Small intestine (tissue), 7 donors: ENCODE measurements at regions not wholly inside any gene's neighbourhood (a gene's known extent, or its start where the extent isn't known, plus 50 kb on each side); places are given as distances from the start of the nearest gene placed in this dataset.

Experiments
- DNase-seq, 2 donors: peaks; one replicate each; pipeline versions ENCODE4 v3.0.0 to v3.0.0-alpha.2; 2013
- FAIRE-seq: peaks from 2 replicates; lab custom pipeline; 2012; peaks lifted over from hg19 to GRCh38; lab: Jason Lieb, UNC
- H3K27ac ChIP-seq, 3 donors: one replicate each; pipeline ENCODE4 v1.5.1; 2013; ENCODE audit warnings: low read length in 2 of 3, mild to moderate bottlenecking in 2 of 3, control low read depth in 1 of 3, inconsistent platforms in 1 of 3, low read depth in 1 of 3, moderate library complexity in 1 of 3
- H3K27me3 ChIP-seq, 3 donors: one replicate each; pipeline ENCODE4 v1.6.1; 2013; ENCODE audit warnings: low read length in 3 of 3, inconsistent platforms in 1 of 3; ENCODE audit not compliant: control insufficient read depth in 3 of 3, insufficient read depth in 3 of 3
- H3K36me3 ChIP-seq, 3 donors: one replicate each; pipeline ENCODE4 v1.6.1; 2013; ENCODE audit warnings: low read length in 3 of 3, inconsistent platforms in 1 of 3, low read depth in 1 of 3, mild to moderate bottlenecking in 1 of 3, moderate library complexity in 1 of 3; ENCODE audit not compliant: control insufficient read depth in 3 of 3, insufficient read depth in 2 of 3
- H3K4me1 ChIP-seq, 3 donors: one replicate each; pipeline ENCODE4 v1.6.1; 2013; ENCODE audit warnings: low read length in 2 of 3, inconsistent platforms in 1 of 3, low read depth in 1 of 3, mild to moderate bottlenecking in 1 of 3, moderate library complexity in 1 of 3; ENCODE audit not compliant: control insufficient read depth in 3 of 3, insufficient read depth in 2 of 3
- H3K4me3 ChIP-seq, 3 donors: one replicate each; pipeline ENCODE4 v1.5.1; 2013; ENCODE audit warnings: low read length in 3 of 3, control low read depth in 1 of 3, inconsistent platforms in 1 of 3, low read depth in 1 of 3, mild to moderate bottlenecking in 1 of 3, moderate library complexity in 1 of 3
- H3K9me3 ChIP-seq, 2 donors: one replicate each; pipeline ENCODE4 v1.6.1; 2013; ENCODE audit warnings: low read depth in 1 of 2, low read length in 1 of 2; ENCODE audit not compliant: control insufficient read depth in 2 of 2, insufficient read depth in 1 of 2
- WGBS, 3 donors: extraction: QIAGEN DNeasy Blood & Tissue Kit; methylation state at CpG; one replicate each; pipeline ENCODE4 v1.1.7; 2013; 5-methylcytosine and 5-hydroxymethylcytosine counted together
- donor health status: healthy with polysubstance abuse.
- donor health status: control.
- donor health status: control.
- donor health status: Bipolar disorder and iron deficiency.
- donor health status: healthy.

- 68 to 79% (median 78%) methylated on average over 2 of the region's 2 CpGs for whole genome bisulfite sequencing, 3 donors
- Histone ChIP-seq H3K9me3 (peaks cover 0 to 3% of the 10 kb centered on the region in 2 donors), H3K36me3 (no peaks in the 10 kb centered on the region), H3K27me3 (no peaks in the 10 kb centered on the region), H3K27ac (peak overlapping the region in 1 of 3 donors; percentile 64), H3K4me3 (no peak overlapping the region), H3K4me1 (peaks cover 0 to 7% (median 6%) of the 10 kb centered on the region in 3 donors)
- FAIRE-seq (no peak), DNase-seq (no peak)
Observed at GRCh38 chr14:94970941-94971730, 186.2 kb downstream of the DICER1 start.

GRCh38 chr14:94969766-94970165, 187.6 kb downstream of the DICER1 start:
- FAIRE-seq (no peak), DNase-seq (no peak)
- no peak overlapping the region for H3K27ac ChIP-seq
- WGBS, 3 donors, result 70 to 77% (median 75%) methylated on average over 4 of the region's 4 CpGs
- no peaks in the 10 kb centered on the region for H3K27me3 ChIP-seq
- peaks cover 0 to 3% of the 10 kb centered on the region in 2 donors for H3K9me3 ChIP-seq
- H3K4me3 ChIP-seq, result no peak overlapping the region
- H3K4me1 ChIP-seq, result peaks cover 0 to 2% (median under 1%) of the 10 kb centered on the region in 3 donors
- H3K36me3 ChIP-seq, result no peaks in the 10 kb centered on the region

GRCh38 chr14:94966868-94967267, 190.5 kb downstream of the DICER1 start:
- Histone ChIP-seq H3K4me1 (no peaks in the 10 kb centered on the region), H3K36me3 (no peaks in the 10 kb centered on the region), H3K27ac (no peak overlapping the region), H3K9me3 (peaks cover 0 to 3% of the 10 kb centered on the region in 2 donors), H3K27me3 (peaks cover 0 to 3% (median 0%) of the 10 kb centered on the region in 3 donors), H3K4me3 (no peak overlapping the region)
- FAIRE-seq (no peak), DNase-seq (no peak)
- WGBS, 3 donors, result 72 to 87% (median 75%) methylated on average over 2 of the region's 2 CpGs

- no peak for DNase-seq
- no peaks in the 10 kb centered on the region for H3K36me3 ChIP-seq
- no peak overlapping the region for H3K4me3 ChIP-seq
- peaks cover 0 to 3% of the 10 kb centered on the region in 2 donors for H3K9me3 ChIP-seq
- H3K27me3 ChIP-seq, result peaks cover 0 to 3% (median 0%) of the 10 kb centered on the region in 3 donors
- H3K4me1 ChIP-seq, result no peaks in the 10 kb centered on the region
- no peak for FAIRE-seq
- 67 to 72% (median 67%) methylated on average over 5 of the region's 5 CpGs for WGBS, 3 donors
- H3K27ac ChIP-seq, result no peak overlapping the region
Observed at GRCh38 chr14:94966344-94966743, 191.0 kb downstream of the DICER1 start.

DNA sequence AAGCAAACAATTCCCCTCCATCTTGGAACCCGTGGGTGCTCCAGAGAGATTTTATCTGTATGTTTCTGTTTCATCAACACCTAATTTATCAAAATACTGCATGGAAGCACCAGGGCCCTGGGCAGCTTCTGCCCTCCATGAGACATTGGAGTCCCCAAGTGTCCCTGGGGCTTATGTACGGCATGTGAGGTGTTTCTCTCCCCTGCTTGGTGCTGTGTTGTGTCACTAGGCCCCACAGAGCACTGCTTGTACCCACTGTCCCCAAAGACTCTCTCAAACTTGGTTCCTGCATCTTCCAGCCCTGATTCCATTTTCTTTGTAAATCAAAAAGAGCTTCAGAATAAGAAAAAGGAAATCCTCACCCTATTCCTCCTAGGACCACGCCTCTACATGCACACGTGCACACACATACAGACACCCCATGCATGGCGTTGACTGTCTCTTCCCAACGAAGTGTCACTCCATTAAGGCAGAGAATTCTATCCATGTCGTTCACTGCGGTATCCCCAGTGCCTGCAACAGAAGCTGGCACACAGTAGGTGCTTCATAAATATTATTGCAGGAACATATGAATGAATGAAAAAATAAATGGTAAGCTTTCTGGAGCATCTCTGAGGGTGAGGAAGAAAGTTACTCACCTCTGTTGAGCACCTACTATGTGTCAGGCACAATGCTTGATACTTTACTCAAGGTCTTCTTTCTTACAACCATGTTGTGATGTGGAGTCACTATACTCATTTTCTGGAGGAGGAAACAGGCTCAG, 191.6 kb downstream of the DICER1 start:
- no peak overlapping the region for H3K4me3 ChIP-seq
- DNase-seq (no peak), FAIRE-seq (no peak)
- peaks cover 0 to 3% (median 0%) of the 10 kb centered on the region in 3 donors for H3K27me3 ChIP-seq
- H3K36me3 ChIP-seq, result no peaks in the 10 kb centered on the region
- no peaks in the 10 kb centered on the region for H3K4me1 ChIP-seq
- no peak overlapping the region for H3K27ac ChIP-seq
- 85 to 89% (median 85%) methylated on average over 8 of the region's 8 CpGs for WGBS, 3 donors
- no peaks in the 10 kb centered on the region for H3K9me3 ChIP-seq

- 88 to 91% (median 88%) methylated on average over 7 of the region's 7 CpGs for WGBS, 3 donors
- no peak for FAIRE-seq
Observed at GRCh38 chr14:94964931-94965330, 192.4 kb downstream of the DICER1 start.

DNA sequence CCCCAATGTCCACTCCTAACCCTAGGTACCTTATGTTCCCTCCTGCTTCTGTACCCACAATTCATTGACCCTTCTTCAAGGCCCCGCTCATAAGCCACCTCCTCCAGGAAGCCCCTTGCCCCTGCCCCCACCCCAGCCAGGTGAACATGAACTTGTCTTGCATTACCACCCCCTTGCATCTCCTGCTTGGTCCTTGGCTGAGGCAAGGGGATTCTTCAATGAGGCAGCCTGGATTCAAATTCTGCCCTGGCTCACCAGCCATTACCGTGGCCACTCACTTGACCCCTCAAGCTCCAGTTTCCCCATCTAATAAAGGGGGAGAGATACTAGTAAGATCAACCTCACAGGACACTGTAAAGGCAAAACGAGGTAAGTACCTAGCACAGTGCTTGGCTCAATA, 193.1 kb downstream of the DICER1 start:
- no peaks in the 10 kb centered on the region for H3K36me3 ChIP-seq
- no peaks in the 10 kb centered on the region for H3K9me3 ChIP-seq
- no peak overlapping the region for H3K27ac ChIP-seq
- 74 to 88% (median 80%) methylated on average over 3 of the region's 3 CpGs for WGBS, 3 donors
- no peak overlapping the region for H3K4me3 ChIP-seq
- H3K4me1 ChIP-seq, result no peaks in the 10 kb centered on the region
- no peak for DNase-seq
- peaks cover 0 to 3% (median 0%) of the 10 kb centered on the region in 3 donors for H3K27me3 ChIP-seq
- FAIRE-seq, result no peak

More at GRCh38 chr14:94964931-94965330, 192.4 kb downstream of the DICER1 start:
- DNase-seq, result no peak
- H3K27ac ChIP-seq, result no peak overlapping the region
- H3K9me3 ChIP-seq, result no peaks in the 10 kb centered on the region
- H3K4me3 ChIP-seq, result no peak overlapping the region
- peaks cover 0 to 3% (median 0%) of the 10 kb centered on the region in 3 donors for H3K27me3 ChIP-seq
- no peaks in the 10 kb centered on the region for H3K4me1 ChIP-seq
- no peaks in the 10 kb centered on the region for H3K36me3 ChIP-seq

DNA sequence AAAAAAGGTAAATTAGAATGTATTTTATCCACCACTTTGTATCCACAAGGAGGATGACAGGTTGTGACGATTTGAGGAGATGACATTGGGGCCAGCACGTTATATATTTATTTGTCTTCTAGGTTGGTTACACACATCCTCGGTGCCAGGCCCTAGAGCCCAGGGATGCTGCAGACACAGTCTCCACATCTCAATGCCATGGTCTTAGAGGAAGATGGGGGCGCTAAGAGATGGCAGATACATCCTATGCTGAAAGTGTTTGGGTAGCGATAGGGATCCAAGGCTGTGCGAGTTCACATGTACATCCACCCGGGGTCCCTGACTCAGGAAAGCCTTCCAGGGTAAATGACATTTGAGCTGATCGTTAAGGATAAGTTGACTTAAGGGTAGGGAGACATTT, 193.1 kb upstream of the GSC start:
- Histone ChIP-seq H3K4me3 (no peak overlapping the region), H3K4me1 (no peaks in the 10 kb centered on the region), H3K36me3 (no peaks in the 10 kb centered on the region), H3K27ac (no peak overlapping the region), H3K9me3 (no peaks in the 10 kb centered on the region), H3K27me3 (peaks cover 0 to 3% (median 0%) of the 10 kb centered on the region in 3 donors)
- WGBS, 3 donors, result 74 to 84% (median 82%) methylated on average over 8 of the region's 8 CpGs
- DNase-seq, result no peak
- FAIRE-seq, result no peak
